ENCODE measurements at regions not wholly inside any gene's neighbourhood (a gene's known extent, or its start where the extent isn't known, plus 50 kb on each side); places are given as distances from the start of the nearest gene placed in this dataset.

GRCh38 chr1:175822580-175822979 lies 79.2 kb upstream of the TNR start:
- no peak for TF ChIP-seq EZH2 (IDR thresholded peaks at IDR 0.05; ENCODE audit: borderline replicate concordance, low read depth, low read length, poor library complexity, severe bottlenecking)
- no peak for TF ChIP-seq CTCF (conservative IDR thresholded peaks at IDR 0.05; ENCODE audit: low read depth, low read length)

All from A673 (cell line).